AG08395 (cell line): ENCODE measurements at regions not wholly inside any gene's neighbourhood (a gene's known extent, or its start where the extent isn't known, plus 50 kb on each side); places are given as distances from the start of the nearest gene placed in this dataset.

Source experiments
- DNase-seq: peaks from one replicate; pipeline ENCODE4 v3.0.0; 2012; ENCODE audit warnings: mixed read lengths, low spot score

GRCh38 chr14:71202881-71203280 lies 295.6 kb downstream of the PCNX1 start:
- no peak for DNase-seq

- DNase-seq: no peak
Measured at GRCh38 chr14:71203306-71203705, 296.0 kb downstream of the PCNX1 start.

DNA sequence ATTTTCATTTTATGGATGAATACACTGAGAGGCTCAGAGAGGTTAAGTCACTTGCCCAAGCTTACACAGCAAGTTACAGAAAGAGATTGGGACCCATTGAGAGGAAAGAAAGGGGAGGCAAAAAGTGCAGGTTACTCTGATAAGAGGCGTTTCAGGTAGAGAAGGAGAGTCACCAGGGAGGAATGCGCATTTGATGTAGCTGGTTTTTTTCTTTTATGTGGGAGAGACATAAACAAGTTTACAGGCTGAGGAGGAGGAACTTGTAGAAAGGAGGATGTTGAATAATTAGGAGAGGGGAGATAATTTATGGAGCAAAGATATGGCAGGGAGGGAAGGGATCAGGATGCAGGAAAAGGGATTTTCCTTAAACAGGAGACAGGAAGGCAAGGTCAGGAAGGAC lies 297.0 kb downstream of the PCNX1 start:
- DNase-seq: no peak

- no peak for DNase-seq
Measured at GRCh38 chr14:71204768-71205167, 297.5 kb downstream of the PCNX1 start.

GRCh38 chr14:71206123-71206522 lies 298.9 kb downstream of the PCNX1 start:
- DNase-seq: no peak

GRCh38 chr14:71206766-71207371 lies 299.6 kb downstream of the PCNX1 start:
- DNase-seq: peak; percentile 95

DNA sequence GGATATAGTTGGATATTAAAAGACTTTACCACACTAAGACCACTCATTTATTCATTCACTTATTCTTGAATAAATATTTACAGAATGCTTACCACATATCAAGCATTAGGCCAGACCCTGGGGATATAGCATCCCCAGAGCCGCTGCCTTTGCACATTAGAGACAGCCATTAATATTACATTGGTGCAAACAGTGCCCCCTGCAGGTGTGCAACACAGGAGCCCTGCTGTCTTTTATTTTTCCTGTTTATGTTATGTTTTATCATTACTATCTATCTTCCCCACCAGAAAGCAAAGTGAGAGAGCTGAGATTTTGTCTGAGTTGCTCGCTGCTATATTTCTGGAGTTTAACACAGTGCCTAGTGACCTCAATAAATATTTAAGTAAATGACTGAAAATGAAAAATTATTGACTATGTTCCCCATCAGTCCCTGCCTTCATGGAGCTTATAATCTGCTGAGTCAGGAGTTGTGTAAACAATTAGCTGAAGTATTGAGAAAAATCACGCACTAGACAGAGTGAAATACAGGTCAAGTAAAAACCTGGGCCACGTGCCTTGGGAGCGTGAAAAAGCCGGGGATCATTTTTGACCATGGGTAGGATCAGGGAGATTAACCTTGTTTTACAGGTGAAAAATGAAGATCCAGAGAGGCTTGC lies 301.6 kb downstream of the PCNX1 start:
- no peak for DNase-seq

DNA sequence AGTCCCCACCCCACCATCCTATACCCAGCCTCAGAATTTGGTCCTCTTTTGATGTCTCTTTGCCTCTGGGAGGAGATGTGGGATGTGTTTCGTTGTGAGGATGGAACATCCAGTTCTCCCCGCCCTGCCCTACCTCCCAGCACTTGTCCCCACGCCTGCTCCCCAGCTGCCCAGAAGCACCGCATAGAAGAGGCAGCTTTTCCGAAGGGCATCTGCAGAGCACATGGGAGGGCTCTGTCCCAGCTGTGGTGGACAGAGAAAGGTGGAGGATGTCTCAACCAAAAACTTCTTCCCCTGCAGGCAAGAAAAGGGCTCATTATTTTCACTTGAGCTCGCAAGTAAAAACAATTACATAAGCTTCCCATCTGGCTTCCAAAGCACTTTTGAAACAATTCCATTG lies 302.6 kb downstream of the PCNX1 start:
- DNase-seq: peak; percentile 47

GRCh38 chr14:71212093-71212492 lies 304.8 kb downstream of the PCNX1 start:
- no peak for DNase-seq

DNA sequence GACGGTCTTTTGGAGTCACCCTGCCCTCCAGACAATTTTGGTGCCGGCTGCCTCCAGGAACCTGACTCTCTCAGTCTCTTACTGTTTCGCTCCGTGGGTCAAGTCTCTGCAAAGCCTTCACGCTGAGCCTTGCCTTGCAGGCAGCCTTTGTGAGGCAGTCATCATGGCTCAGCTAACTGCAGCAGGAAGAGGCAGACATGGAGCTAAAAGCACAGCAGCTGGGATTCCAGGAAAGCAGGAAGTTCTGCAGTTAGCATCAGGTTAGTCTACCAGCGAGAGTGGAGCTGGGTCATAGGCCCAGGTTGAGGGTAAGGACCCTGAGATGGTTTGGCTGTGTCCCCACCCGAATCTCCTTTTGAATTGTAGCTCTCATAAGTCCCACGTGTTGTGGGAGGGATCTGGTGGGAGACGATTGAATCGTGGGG lies 305.4 kb downstream of the PCNX1 start:
- DNase-seq: no peak

DNA sequence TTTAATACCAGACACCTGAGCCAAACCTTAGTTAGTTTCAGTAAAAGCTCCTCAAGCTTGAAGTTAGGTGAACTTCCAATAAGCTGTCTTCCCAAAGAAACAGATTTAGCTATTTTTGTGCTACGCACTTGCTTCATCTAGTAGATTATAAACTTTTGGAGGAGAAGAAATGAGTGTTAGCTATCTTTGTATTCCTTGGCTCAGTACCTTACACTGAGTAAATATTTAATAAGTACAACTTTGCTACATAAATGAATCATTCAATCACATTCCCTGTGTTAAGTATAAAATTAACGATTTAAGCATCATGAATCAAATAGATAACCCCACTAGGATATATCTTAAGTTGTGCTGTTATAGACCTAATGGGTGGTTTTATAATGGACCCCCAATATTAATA lies 307.0 kb downstream of the PCNX1 start:
- DNase-seq: no peak

DNA sequence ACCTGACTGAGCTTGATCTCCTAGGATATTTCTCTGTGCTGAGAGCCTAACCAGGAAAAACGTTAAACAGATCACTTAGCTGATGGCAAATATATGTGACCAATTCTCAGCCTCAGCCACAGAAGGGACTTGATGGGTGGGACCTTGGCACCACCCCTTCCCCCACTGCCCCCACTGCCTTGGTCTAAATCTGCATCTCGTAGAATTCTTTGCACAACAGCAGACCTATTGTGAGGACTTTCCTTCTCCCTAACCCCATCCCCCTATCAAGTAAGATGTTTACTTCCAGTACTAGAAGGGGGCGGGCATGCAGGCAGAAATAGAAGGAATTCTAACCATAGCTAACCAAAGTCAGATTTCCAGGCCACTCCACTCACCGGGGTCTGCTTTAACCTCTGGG lies 313.2 kb downstream of the PCNX1 start:
- no peak for DNase-seq

DNA sequence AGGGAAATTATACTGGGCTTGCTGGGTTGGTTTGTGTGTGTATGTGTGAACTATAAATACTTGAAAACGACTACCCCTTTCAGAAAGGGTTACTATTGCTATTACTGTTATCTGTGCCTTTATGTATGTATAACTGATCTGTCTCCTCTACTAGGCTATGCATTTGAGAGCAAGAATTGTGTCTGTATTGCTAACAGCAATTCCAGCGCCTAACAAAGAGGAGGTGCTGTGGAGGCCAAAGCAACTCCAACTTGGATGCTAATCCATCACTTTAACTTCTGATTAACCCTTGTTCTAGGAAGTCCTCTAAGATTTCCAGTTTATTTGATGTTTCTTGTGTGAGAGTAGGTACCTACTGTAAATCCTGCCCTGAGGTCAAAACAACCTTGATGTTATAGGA lies 313.9 kb downstream of the PCNX1 start:
- DNase-seq: no peak

DNA sequence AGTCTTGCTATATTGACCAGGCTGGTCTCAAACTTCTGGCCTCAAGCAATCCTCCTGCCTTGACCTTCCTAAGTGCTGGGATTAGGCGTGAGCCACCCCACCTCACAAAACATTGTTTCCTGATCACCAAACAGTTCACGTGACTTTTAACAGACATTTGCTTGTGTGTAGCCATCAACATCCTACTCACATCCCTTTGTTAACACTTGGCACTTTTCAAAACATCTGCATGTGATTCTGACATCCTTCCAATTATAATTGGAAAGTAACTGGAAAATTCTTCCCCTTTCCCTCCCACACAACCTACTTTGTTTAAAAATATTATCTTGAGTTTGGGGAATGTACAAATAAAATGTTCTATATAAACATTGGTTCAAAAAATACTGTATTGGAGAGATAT lies 317.9 kb downstream of the PCNX1 start:
- no peak for DNase-seq

GRCh38 chr14:71228711-71229110 lies 321.5 kb downstream of the PCNX1 start:
- DNase-seq: no peak

- no peak for DNase-seq
Measured at GRCh38 chr14:71229875-71230274, 322.6 kb downstream of the PCNX1 start.

DNA sequence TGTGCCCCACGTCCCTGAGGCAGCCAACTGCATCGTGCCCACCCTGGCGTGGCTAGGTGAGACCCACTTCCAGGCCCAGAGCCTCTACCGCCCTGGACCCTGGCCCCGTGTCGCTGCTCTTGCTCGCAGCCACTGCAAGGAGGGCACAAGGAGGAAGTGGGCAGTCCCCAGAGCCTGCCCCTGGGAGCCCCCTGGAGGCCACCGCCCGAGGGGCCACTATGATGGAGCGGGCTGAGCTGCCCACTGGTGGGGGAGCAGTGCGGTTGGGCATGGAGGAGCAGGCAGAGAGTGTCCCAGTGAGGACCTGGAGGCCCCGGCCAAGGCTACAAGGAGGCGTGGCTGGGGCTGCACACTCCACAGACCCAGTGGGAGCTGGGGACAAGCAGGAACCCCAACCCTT lies 323.6 kb downstream of the PCNX1 start:
- no peak for DNase-seq

GRCh38 chr14:71231521-71232393 lies 324.5 kb downstream of the PCNX1 start:
- no peak for DNase-seq

GRCh38 chr14:71232506-71232905 lies 325.2 kb downstream of the PCNX1 start:
- no peak for DNase-seq

DNA sequence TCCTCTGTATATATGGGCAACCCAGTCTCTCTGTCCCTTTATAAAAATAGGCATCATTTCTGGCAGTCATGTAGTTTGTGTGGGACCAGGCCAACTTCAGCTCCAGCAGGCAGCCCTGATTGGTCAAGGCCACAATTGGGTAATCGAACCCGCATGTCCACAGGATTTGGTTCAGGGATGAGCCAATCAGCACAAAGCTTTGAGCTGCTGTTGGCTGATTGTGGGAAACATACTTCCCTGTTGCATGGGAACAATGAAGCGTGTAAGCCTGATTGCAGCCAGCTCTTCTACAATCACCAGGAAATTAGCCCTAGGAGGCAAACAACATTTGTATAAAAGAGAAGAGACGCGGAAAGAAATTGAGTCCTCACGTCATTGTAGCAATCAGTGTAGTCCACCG lies 328.6 kb downstream of the PCNX1 start:
- DNase-seq: peak; percentile 82

- no peak for DNase-seq
Measured at GRCh38 chr14:71236487-71236886, 329.2 kb downstream of the PCNX1 start.

GRCh38 chr14:71237556-71237955 lies 330.3 kb downstream of the PCNX1 start:
- DNase-seq: no peak

DNA sequence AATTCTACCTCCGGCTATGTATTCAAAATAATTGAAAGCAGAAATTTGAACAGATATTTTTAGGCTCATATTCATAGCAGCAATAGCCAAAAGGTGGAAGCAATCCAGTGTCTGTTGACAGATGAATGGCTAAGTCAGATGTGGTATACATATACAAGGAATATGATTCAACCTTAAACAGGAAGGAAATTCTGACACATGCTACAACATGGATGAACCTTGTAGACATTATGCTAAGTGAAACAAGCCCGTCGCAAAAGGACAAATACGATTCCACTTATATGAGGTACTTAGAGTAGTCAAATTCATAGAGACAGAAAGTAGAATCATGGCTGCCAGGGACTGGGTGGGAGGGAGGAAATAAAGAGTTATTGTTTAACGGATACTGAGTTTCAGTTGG lies 331.6 kb downstream of the PCNX1 start:
- DNase-seq: no peak
